A172 (cell line): ENCODE measurements at regions not wholly inside any gene's neighbourhood (a gene's known extent, or its start where the extent isn't known, plus 50 kb on each side); places are given as distances from the start of the nearest gene placed in this dataset.
"Not testable (repeated sequence)": the region's sequence is repeated elsewhere in the genome, so short reads cannot be mapped to it uniquely, and the experiment has no call there.

Experiments used
- DNase-seq: peaks from one replicate; pipeline ENCODE4 v3.0.0-alpha.2; 2015; ENCODE audit warnings: low spot score

GRCh38 chr14:54253195-54253947 is 143.4 kb upstream of the CDKN3 start:
- peak; percentile 77 for DNase-seq

GRCh38 chr14:54256156-54256555 is 140.7 kb upstream of the CDKN3 start:
- DNase-seq: no peak

GRCh38 chr14:54257424-54257823 is 139.4 kb upstream of the CDKN3 start:
- DNase-seq: no peak

- DNase-seq: no peak
Observed at GRCh38 chr14:54258382-54258781, 138.4 kb upstream of the CDKN3 start.

- DNase-seq: no peak
Observed at GRCh38 chr14:54259821-54260220, 137.0 kb upstream of the CDKN3 start.

GRCh38 chr14:54261283-54261682 is 135.5 kb upstream of the CDKN3 start:
- DNase-seq: no peak

- not testable (repeated sequence) for DNase-seq
Observed at GRCh38 chr14:54266616-54267015, 130.2 kb upstream of the CDKN3 start.

GRCh38 chr14:54267172-54267571 is 129.6 kb upstream of the CDKN3 start:
- no peak for DNase-seq

GRCh38 chr14:54275997-54276725 is 120.6 kb upstream of the CDKN3 start:
- DNase-seq: no peak

GRCh38 chr14:54278087-54278486 is 118.7 kb upstream of the CDKN3 start:
- peak; percentile 1 for DNase-seq

- no peak for DNase-seq
Observed at GRCh38 chr14:54278665-54279295, 118.0 kb upstream of the CDKN3 start.

- no peak for DNase-seq
Observed at GRCh38 chr14:54282849-54283248, 114.0 kb upstream of the CDKN3 start.

GRCh38 chr14:54285030-54285429 is 111.8 kb upstream of the CDKN3 start:
- no peak for DNase-seq

- DNase-seq: no peak
Observed at GRCh38 chr14:54291491-54292191, 105.2 kb upstream of the CDKN3 start.

GRCh38 chr14:54294802-54295201 is 102.0 kb upstream of the CDKN3 start:
- no peak for DNase-seq

- peak; percentile 56 for DNase-seq
Observed at GRCh38 chr14:54299410-54300363, 97.1 kb upstream of the CDKN3 start.

- no peak for DNase-seq
Observed at GRCh38 chr14:54300881-54301280, 95.9 kb upstream of the CDKN3 start.

GRCh38 chr14:54301359-54301758 is 95.4 kb upstream of the CDKN3 start:
- DNase-seq: no peak

GRCh38 chr14:54306806-54307205 is 90.0 kb upstream of the CDKN3 start:
- DNase-seq: no peak

GRCh38 chr14:54309615-54310014 is 87.2 kb upstream of the CDKN3 start:
- DNase-seq: no peak
